ENCODE measurements at regions not wholly inside any gene's neighbourhood (a gene's known extent, or its start where the extent isn't known, plus 50 kb on each side); places are given as distances from the start of the nearest gene placed in this dataset.

DNA sequence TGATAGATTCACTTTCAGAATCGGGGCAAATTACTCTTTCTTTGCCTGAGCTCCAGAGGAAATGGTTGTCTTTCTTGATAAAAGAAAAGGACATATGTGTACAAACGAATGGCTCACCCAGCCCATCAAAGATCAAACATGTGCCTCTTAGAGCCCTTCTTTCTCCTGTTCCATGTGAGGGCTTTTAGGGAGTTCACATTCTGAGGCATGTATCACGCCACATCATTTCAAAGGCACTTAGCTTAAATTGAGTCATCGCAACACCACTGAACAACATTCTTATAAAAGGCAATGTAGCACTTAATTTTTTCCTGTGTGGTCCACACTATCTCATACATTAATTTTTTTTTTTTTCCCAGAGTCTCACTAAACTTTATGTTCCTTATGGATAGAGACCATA is 521.0 kb downstream of the SUCLA2 start:
- TF ChIP-seq, protein P1, sequence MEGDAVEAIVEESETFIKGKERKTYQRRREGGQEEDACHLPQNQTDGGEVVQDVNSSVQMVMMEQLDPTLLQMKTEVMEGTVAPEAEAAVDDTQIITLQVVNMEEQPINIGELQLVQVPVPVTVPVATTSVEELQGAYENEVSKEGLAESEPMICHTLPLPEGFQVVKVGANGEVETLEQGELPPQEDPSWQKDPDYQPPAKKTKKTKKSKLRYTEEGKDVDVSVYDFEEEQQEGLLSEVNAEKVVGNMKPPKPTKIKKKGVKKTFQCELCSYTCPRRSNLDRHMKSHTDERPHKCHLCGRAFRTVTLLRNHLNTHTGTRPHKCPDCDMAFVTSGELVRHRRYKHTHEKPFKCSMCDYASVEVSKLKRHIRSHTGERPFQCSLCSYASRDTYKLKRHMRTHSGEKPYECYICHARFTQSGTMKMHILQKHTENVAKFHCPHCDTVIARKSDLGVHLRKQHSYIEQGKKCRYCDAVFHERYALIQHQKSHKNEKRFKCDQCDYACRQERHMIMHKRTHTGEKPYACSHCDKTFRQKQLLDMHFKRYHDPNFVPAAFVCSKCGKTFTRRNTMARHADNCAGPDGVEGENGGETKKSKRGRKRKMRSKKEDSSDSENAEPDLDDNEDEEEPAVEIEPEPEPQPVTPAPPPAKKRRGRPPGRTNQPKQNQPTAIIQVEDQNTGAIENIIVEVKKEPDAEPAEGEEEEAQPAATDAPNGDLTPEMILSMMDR (conservative IDR thresholded peaks at IDR 0.05): no peak
- TF ChIP-seq ZFX (IDR thresholded peaks at IDR 0.05): no peak

Data from C4-2B (cell line).